OCI-LY3 (cell line): ENCODE measurements at regions not wholly inside any gene's neighbourhood (a gene's known extent, or its start where the extent isn't known, plus 50 kb on each side); places are given as distances from the start of the nearest gene placed in this dataset.

ENCODE experiments used
- H2AFZ ChIP-seq: fragments of 200-600, 300-600 bp; shearing (Covaris generic); 2 replicates; pipeline ENCODE4 v1.6.0; 2014; ENCODE audit warnings: antibody characterized with exemption, low read depth, low read length
- H3K27ac ChIP-seq: fragments of 200-600, 300-600 bp; sonication (generic); 2 replicates; pipeline ENCODE4 v1.5.1; 2014; ENCODE audit warnings: mild to moderate bottlenecking, low read length, moderate library complexity, mixed read lengths
- H3K27me3 ChIP-seq: fragments of 200-600, 300-600 bp; sonication (generic); 2 replicates; pipeline ENCODE4 v1.6.1; 2014; ENCODE audit warnings: low read depth, low read length, mixed read lengths
- H3K36me3 ChIP-seq: fragments of 200-600, 300-600 bp; sonication (generic); replicated peaks from 2 replicates; pipeline ENCODE3; 2014; ENCODE audit warnings: low read depth, low read length, mixed read lengths
- H3K4me1 ChIP-seq: fragments of 300-600, 200-600 bp; sonication (generic); 2 replicates; pipeline ENCODE4 v1.6.1; 2014; ENCODE audit warnings: low read length, mixed read lengths
- H3K4me2 ChIP-seq: fragments of 200-600, 300-600 bp; sonication (generic); 2 replicates; pipeline ENCODE4 v1.6.1; 2014; ENCODE audit warnings: low read length, mixed read lengths
- H3K4me3 ChIP-seq: fragments of 300-600, 200-600 bp; sonication (generic); 2 replicates; pipeline ENCODE4 v1.5.1; 2014; ENCODE audit warnings: antibody characterized with exemption, mild to moderate bottlenecking, low read length, moderate library complexity
- H3K79me2 ChIP-seq: fragments of 300-600, 200-600 bp; shearing (Covaris generic); 2 replicates; pipeline ENCODE4 v1.6.1; 2014; ENCODE audit warnings: mild to moderate bottlenecking, low read length, mixed read lengths
- H3K9ac ChIP-seq: fragments of 300-600, 200-600 bp; shearing (Covaris generic); 2 replicates; pipeline ENCODE4 v1.6.0; 2014; ENCODE audit warnings: mild to moderate bottlenecking, low read length, moderate library complexity
- H3K9me3 ChIP-seq: fragments of 200-600, 300-600 bp; shearing (Covaris generic); 2 replicates; pipeline ENCODE4 v1.6.1; 2014; ENCODE audit warnings: low read length, mixed read lengths; ENCODE audit not compliant: insufficient read depth
- H4K20me1 ChIP-seq: fragments of 200-600, 300-600 bp; sonication (generic); 2 replicates; pipeline ENCODE4 v1.6.1; 2016; ENCODE audit warnings: low read length, mixed read lengths; ENCODE audit not compliant: insufficient read depth
- EZH2phosphoT487 ChIP-seq: fragments of 200-600 bp; shearing (Covaris generic); IDR thresholded peaks from 2 replicates; pipeline ENCODE4 v1.6.1; 2018; ENCODE audit warnings: antibody characterized with exemption, mixed run types, low read depth
- TF ChIP-seq, protein P1 (sequence below): fragments of 200-600, 300-600 bp; sonication (generic); IDR thresholded peaks from 2 replicates; pipeline ENCODE4 v1.5.1; 2014; ENCODE audit warnings: antibody characterized with exemption, low read length, low read depth

DNA sequence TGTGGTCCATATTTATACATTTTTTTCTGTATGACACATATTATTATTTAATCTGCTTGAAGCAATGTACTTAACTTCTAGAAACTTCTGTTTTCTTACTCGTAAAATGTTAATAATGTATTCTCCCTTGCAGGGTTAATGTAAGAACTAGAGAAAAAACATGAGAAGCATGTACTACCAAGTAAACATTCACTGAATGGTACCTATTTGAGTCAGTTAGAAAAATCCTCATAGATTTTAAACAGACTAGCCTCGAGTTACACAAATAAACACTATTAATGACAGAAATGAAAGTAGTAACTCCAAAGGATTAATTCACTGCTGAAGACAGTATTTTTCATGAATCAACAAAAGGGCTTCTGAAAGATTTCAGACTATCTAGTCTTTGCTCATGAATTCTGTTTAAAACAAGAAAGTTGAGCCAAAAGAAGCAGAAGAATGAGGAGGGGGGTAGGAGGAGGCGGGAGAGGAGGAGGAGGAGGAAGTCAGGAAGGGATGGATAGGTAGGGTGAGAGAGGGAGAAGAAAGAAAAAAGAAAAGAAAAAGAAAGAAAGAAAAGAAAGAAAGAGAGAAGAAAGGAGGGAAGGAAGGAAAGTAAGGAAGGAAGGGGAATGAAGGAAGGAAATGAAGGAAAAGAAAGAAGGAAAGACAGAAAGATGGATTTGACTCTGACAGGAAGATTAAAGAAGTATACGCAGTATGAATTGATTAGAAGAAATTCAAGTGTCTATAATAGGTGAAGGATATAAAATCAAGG lies 68.2 kb upstream of the CCDC91 start:
- Histone ChIP-seq H3K9me3 (no peaks in the 10 kb centered on the region), H4K20me1 (no peaks in the 10 kb centered on the region), H3K4me1 (no peaks in the 10 kb centered on the region), H3K9ac (no peak overlapping the region), H3K79me2 (no peaks in the 10 kb centered on the region), H2AFZ (no peak overlapping the region), H3K27ac (no peak overlapping the region), H3K4me3 (no peak overlapping the region), H3K36me3 (no peaks in the 10 kb centered on the region), H3K27me3 (no peaks in the 10 kb centered on the region), H3K4me2 (no peak overlapping the region)
- TF ChIP-seq, protein P1, sequence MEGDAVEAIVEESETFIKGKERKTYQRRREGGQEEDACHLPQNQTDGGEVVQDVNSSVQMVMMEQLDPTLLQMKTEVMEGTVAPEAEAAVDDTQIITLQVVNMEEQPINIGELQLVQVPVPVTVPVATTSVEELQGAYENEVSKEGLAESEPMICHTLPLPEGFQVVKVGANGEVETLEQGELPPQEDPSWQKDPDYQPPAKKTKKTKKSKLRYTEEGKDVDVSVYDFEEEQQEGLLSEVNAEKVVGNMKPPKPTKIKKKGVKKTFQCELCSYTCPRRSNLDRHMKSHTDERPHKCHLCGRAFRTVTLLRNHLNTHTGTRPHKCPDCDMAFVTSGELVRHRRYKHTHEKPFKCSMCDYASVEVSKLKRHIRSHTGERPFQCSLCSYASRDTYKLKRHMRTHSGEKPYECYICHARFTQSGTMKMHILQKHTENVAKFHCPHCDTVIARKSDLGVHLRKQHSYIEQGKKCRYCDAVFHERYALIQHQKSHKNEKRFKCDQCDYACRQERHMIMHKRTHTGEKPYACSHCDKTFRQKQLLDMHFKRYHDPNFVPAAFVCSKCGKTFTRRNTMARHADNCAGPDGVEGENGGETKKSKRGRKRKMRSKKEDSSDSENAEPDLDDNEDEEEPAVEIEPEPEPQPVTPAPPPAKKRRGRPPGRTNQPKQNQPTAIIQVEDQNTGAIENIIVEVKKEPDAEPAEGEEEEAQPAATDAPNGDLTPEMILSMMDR: no peak
- no peak for TF ChIP-seq EZH2phosphoT487

DNA sequence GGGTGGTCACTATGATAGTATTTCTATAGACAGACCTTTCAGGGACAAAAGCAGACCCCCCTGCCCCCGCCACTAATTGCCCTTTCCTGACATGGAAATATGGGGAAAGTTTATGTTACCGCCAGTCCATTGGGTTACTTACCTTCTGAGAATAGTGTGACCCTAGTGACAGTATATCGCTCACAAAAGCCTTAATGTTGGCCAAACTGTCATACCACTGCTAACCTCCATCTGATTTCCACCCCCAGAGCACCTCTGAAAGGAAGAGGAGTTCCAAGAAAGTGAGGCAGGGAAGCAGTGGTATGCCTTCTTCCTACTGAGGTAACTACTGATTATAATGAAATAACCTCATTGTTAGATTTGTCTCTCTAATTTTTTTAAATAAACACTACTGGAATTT lies 67.5 kb upstream of the CCDC91 start:
- no peak overlapping the region for H3K4me3 ChIP-seq
- no peaks in the 10 kb centered on the region for H3K9me3 ChIP-seq
- H3K27ac ChIP-seq: no peak overlapping the region
- H3K36me3 ChIP-seq: no peaks in the 10 kb centered on the region
- no peaks in the 10 kb centered on the region for H3K79me2 ChIP-seq
- H2AFZ ChIP-seq: no peak overlapping the region
- no peak overlapping the region for H3K9ac ChIP-seq
- H3K4me1 ChIP-seq: no peaks in the 10 kb centered on the region
- H3K4me2 ChIP-seq: no peak overlapping the region
- H4K20me1 ChIP-seq: no peaks in the 10 kb centered on the region
- H3K27me3 ChIP-seq: no peaks in the 10 kb centered on the region
- TF ChIP-seq, protein P1: no peak
- TF ChIP-seq EZH2phosphoT487: no peak

DNA sequence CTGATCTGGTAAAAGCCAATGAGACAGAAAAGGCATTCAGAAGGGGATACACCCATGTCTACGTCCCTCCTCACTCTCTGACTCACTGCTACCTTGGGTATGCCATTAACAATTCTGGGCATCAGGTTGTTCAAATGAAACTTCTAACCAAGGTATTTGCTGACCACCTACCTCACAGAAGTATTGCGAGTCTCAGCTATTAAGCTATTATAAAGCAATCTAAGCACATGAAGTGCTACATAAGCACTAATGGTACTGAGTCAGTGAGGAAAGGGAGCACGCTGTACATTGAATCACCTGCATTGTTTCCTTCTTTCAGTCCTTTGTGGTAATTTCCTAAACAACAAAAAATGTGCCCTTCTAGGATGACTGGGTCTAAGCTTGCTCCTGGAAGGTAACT lies 62.8 kb upstream of the CCDC91 start:
- no peak overlapping the region for H3K27ac ChIP-seq
- H3K4me1 ChIP-seq: no peaks in the 10 kb centered on the region
- TF ChIP-seq EZH2phosphoT487: no peak
- TF ChIP-seq, protein P1: no peak
- no peaks in the 10 kb centered on the region for H3K9me3 ChIP-seq
- no peaks in the 10 kb centered on the region for H3K27me3 ChIP-seq
- no peaks in the 10 kb centered on the region for H3K36me3 ChIP-seq
- H2AFZ ChIP-seq: no peak overlapping the region
- no peak overlapping the region for H3K4me2 ChIP-seq
- H3K4me3 ChIP-seq: no peak overlapping the region
- H4K20me1 ChIP-seq: no peaks in the 10 kb centered on the region
- H3K79me2 ChIP-seq: no peaks in the 10 kb centered on the region
- H3K9ac ChIP-seq: no peak overlapping the region

DNA sequence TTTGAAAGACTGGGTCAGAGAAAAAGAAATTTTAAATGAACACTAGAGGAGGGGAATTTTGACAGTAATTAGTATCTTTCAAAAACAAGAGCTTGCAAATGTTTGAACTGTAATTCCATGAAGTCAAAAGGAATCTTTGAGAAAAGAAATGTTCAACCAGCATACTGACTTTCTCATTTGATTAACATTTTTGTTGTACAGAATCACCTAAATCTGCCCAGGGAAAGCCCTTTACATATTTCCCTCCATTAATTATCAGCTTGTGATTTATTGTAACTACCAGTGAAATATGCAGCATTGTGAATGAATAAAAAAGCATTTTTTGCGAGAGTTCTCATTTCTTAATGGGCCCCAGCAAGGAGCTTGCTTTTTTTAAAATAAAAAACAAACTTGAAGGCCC lies 61.2 kb upstream of the CCDC91 start:
- Histone ChIP-seq H2AFZ (no peak overlapping the region), H3K79me2 (no peaks in the 10 kb centered on the region), H3K9me3 (no peaks in the 10 kb centered on the region), H3K4me2 (no peak overlapping the region), H3K4me1 (no peaks in the 10 kb centered on the region), H3K36me3 (no peaks in the 10 kb centered on the region), H3K27ac (no peak overlapping the region), H3K4me3 (no peak overlapping the region), H4K20me1 (no peaks in the 10 kb centered on the region), H3K27me3 (no peaks in the 10 kb centered on the region), H3K9ac (no peak overlapping the region)
- TF ChIP-seq, protein P1: no peak
- no peak for TF ChIP-seq EZH2phosphoT487
